ENCODE measurements at regions not wholly inside any gene's neighbourhood (a gene's known extent, or its start where the extent isn't known, plus 50 kb on each side); places are given as distances from the start of the nearest gene placed in this dataset.
"Not testable (repeated sequence)": the region's sequence is repeated elsewhere in the genome, so short reads cannot be mapped to it uniquely, and the experiment has no call there.

- TF ChIP-seq CTCF (IDR thresholded peaks at IDR 0.05): no peak
- ATAC-seq (ENCODE audit: low FRiP score): no peak
- no peak for DNase-seq (ENCODE audit: low spot score)
These were observed 99.2 kb downstream of the SHOX start for GRCh38 chrX:729583-730409.

- not testable (repeated sequence) for ATAC-seq (ENCODE audit: low FRiP score); DNase-seq (ENCODE audit: low spot score)
These were observed 98.5 kb downstream of the SHOX start for GRCh38 chrX:729101-729500.

- DNase-seq (ENCODE audit: low spot score); ATAC-seq (ENCODE audit: low FRiP score): not testable (repeated sequence)
These were observed 98.0 kb downstream of the SHOX start for GRCh38 chrX:728639-729038.

- TF ChIP-seq CTCF (IDR thresholded peaks at IDR 0.05): no peak
- ATAC-seq (ENCODE audit: low FRiP score) (no peak), DNase-seq (ENCODE audit: low spot score) (no peak)
These were observed 97.4 kb downstream of the SHOX start for GRCh38 chrX:727738-728621.

GRCh38 chrX:725971-726370 is 95.4 kb downstream of the SHOX start:
- DNase-seq (ENCODE audit: low spot score) (no peak), ATAC-seq (ENCODE audit: low FRiP score) (no peak)
- TF ChIP-seq CTCF (IDR thresholded peaks at IDR 0.05): no peak

GRCh38 chrX:724256-724655 is 93.7 kb downstream of the SHOX start:
- ATAC-seq (ENCODE audit: low FRiP score): no peak

GRCh38 chrX:723781-724180 is 93.2 kb downstream of the SHOX start:
- no peak for TF ChIP-seq CTCF (IDR thresholded peaks at IDR 0.05)
- DNase-seq (ENCODE audit: low spot score) (no peak), ATAC-seq (ENCODE audit: low FRiP score) (no peak)

More at GRCh38 chrX:724256-724655, 93.7 kb downstream of the SHOX start:
- no peak for TF ChIP-seq CTCF (IDR thresholded peaks at IDR 0.05)
- DNase-seq (ENCODE audit: low spot score): no peak

- no peak for ATAC-seq (ENCODE audit: low FRiP score)
- TF ChIP-seq CTCF (IDR thresholded peaks at IDR 0.05): no peak
- no peak for DNase-seq (ENCODE audit: low spot score)
These were observed 90.8 kb downstream of the SHOX start for GRCh38 chrX:721354-721753.

All from omental fat pad (tissue), 3 donors.